B cell (primary cell): ENCODE measurements at regions not wholly inside any gene's neighbourhood (a gene's known extent, or its start where the extent isn't known, plus 50 kb on each side); places are given as distances from the start of the nearest gene placed in this dataset.

ENCODE experiments used
- EZH2 ChIP-seq: IDR thresholded peaks from 2 replicates; pipeline ENCODE4 v1.6.1; 2012; ENCODE audit warnings: borderline replicate concordance, low read depth, mild to moderate bottlenecking, moderate library complexity, low read length; ENCODE audit not compliant: insufficient read depth, poor library complexity, severe bottlenecking
- TF ChIP-seq, protein P1 (sequence below): fragments of 200-600 bp; IDR thresholded peaks from one replicate; pipeline ENCODE4 v1.8.0; 2022; ENCODE audit warnings: antibody characterized with exemption, mild to moderate bottlenecking

GRCh38 chr2:21761361-21761760 is 637.6 kb downstream of the TDRD15 start:
- no peak for TF ChIP-seq EZH2
- TF ChIP-seq, protein P1, sequence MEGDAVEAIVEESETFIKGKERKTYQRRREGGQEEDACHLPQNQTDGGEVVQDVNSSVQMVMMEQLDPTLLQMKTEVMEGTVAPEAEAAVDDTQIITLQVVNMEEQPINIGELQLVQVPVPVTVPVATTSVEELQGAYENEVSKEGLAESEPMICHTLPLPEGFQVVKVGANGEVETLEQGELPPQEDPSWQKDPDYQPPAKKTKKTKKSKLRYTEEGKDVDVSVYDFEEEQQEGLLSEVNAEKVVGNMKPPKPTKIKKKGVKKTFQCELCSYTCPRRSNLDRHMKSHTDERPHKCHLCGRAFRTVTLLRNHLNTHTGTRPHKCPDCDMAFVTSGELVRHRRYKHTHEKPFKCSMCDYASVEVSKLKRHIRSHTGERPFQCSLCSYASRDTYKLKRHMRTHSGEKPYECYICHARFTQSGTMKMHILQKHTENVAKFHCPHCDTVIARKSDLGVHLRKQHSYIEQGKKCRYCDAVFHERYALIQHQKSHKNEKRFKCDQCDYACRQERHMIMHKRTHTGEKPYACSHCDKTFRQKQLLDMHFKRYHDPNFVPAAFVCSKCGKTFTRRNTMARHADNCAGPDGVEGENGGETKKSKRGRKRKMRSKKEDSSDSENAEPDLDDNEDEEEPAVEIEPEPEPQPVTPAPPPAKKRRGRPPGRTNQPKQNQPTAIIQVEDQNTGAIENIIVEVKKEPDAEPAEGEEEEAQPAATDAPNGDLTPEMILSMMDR: no peak
